ENCODE measurements at regions not wholly inside any gene's neighbourhood (a gene's known extent, or its start where the extent isn't known, plus 50 kb on each side); places are given as distances from the start of the nearest gene placed in this dataset.

GRCh38 chr4:18961879-18962278 lies 940.3 kb upstream of the LCORL start:
- Mint-ChIP-seq H3K4me1 (peaks cover 5% of the 10 kb centered on the region), H3K27me3 (ENCODE audit: low read depth) (no peaks in the 10 kb centered on the region), H3K9me3 (peaks cover 34% of the 10 kb centered on the region), H3K36me3 (no peaks in the 10 kb centered on the region), H3K27ac (no peak overlapping the region), H3K4me3 (no peak overlapping the region)
- TF ChIP-seq CTCF (IDR thresholded peaks at IDR 0.05; ENCODE audit: unreplicated experiment) = no peak
- no peak for DNase-seq (ENCODE audit: low spot score in 2 of 2, unreplicated experiment in 2 of 2)

GRCh38 chr4:18961266-18961665 lies 939.7 kb upstream of the LCORL start:
- no peaks in the 10 kb centered on the region for H3K27me3 Mint-ChIP-seq (ENCODE audit: low read depth)
- H3K4me1 Mint-ChIP-seq = peaks cover 5% of the 10 kb centered on the region
- no peak overlapping the region for H3K27ac Mint-ChIP-seq
- no peak for TF ChIP-seq CTCF (IDR thresholded peaks at IDR 0.05; ENCODE audit: unreplicated experiment)
- peaks cover 34% of the 10 kb centered on the region for H3K9me3 Mint-ChIP-seq
- no peak for DNase-seq (ENCODE audit: low spot score in 2 of 2, unreplicated experiment in 2 of 2)
- no peaks in the 10 kb centered on the region for H3K36me3 Mint-ChIP-seq
- no peak overlapping the region for H3K4me3 Mint-ChIP-seq

GRCh38 chr4:18957716-18958115 lies 936.2 kb upstream of the LCORL start:
- TF ChIP-seq CTCF (IDR thresholded peaks at IDR 0.05; ENCODE audit: unreplicated experiment) = no peak
- Mint-ChIP-seq H3K27ac (no peak overlapping the region), H3K4me1 (peaks cover 12% of the 10 kb centered on the region), H3K27me3 (ENCODE audit: low read depth) (no peaks in the 10 kb centered on the region), H3K36me3 (no peaks in the 10 kb centered on the region), H3K4me3 (no peak overlapping the region), H3K9me3 (peaks cover 29% of the 10 kb centered on the region)
- DNase-seq (ENCODE audit: low spot score in 2 of 2, unreplicated experiment in 2 of 2) = no peak

GRCh38 chr4:18954538-18954937 lies 933.0 kb upstream of the LCORL start:
- Mint-ChIP-seq H3K27ac (peak overlapping the region; percentile 50), H3K4me3 (no peak overlapping the region), H3K9me3 (peaks cover 18% of the 10 kb centered on the region), H3K4me1 (peaks cover 7% of the 10 kb centered on the region), H3K27me3 (ENCODE audit: low read depth) (no peaks in the 10 kb centered on the region), H3K36me3 (no peaks in the 10 kb centered on the region)
- no peak for DNase-seq (ENCODE audit: low spot score in 2 of 2, unreplicated experiment in 2 of 2)
- no peak for TF ChIP-seq CTCF (IDR thresholded peaks at IDR 0.05; ENCODE audit: unreplicated experiment)

- Mint-ChIP-seq H3K9me3 (peaks cover 12% of the 10 kb centered on the region), H3K4me3 (no peak overlapping the region), H3K27me3 (ENCODE audit: low read depth) (no peaks in the 10 kb centered on the region), H3K36me3 (no peaks in the 10 kb centered on the region), H3K4me1 (peaks cover 7% of the 10 kb centered on the region), H3K27ac (no peak overlapping the region)
- no peak for DNase-seq (ENCODE audit: low spot score in 2 of 2, unreplicated experiment in 2 of 2)
- no peak for TF ChIP-seq CTCF (IDR thresholded peaks at IDR 0.05; ENCODE audit: unreplicated experiment)
Observed at GRCh38 chr4:18953613-18954012, 932.1 kb upstream of the LCORL start.

GRCh38 chr4:18945464-18945863 lies 923.9 kb upstream of the LCORL start:
- no peak for TF ChIP-seq CTCF (IDR thresholded peaks at IDR 0.05; ENCODE audit: unreplicated experiment)
- Mint-ChIP-seq H3K27me3 (ENCODE audit: low read depth) (no peaks in the 10 kb centered on the region), H3K27ac (no peak overlapping the region), H3K4me3 (no peak overlapping the region), H3K36me3 (no peaks in the 10 kb centered on the region), H3K9me3 (peaks cover 15% of the 10 kb centered on the region), H3K4me1 (peaks cover 4% of the 10 kb centered on the region)
- DNase-seq (ENCODE audit: low spot score in 2 of 2, unreplicated experiment in 2 of 2) = no peak
